Suprapubic skin (tissue), 4 donors: ENCODE measurements at regions not wholly inside any gene's neighbourhood (a gene's known extent, or its start where the extent isn't known, plus 50 kb on each side); places are given as distances from the start of the nearest gene placed in this dataset.
"Not testable (repeated sequence)": the region's sequence is repeated elsewhere in the genome, so short reads cannot be mapped to it uniquely, and the experiment has no call there.

Experiments
- DNase-seq, 2 donors: peaks; one replicate each; pipeline ENCODE4 v3.0.0-alpha.2; 2019; ENCODE audit warnings: low spot score in 2 of 2
- H3K27ac ChIP-seq: fragments of 200-600 bp; sonication (generic); one replicate; pipeline ENCODE4 v1.5.1; 2019
- H3K27me3 ChIP-seq: fragments of 200-600 bp; sonication (generic); one replicate; pipeline ENCODE4 v1.5.1; 2019
- H3K36me3 ChIP-seq: fragments of 200-600 bp; sonication (generic); one replicate; pipeline ENCODE4 v1.5.1; 2019
- H3K4me1 ChIP-seq: fragments of 200-600 bp; sonication (generic); one replicate; pipeline ENCODE4 v1.5.1; 2019
- H3K4me3 ChIP-seq: fragments of 200-600 bp; sonication (generic); one replicate; pipeline ENCODE4 v1.5.1; 2019; ENCODE audit warnings: mild to moderate bottlenecking
- H3K9me3 ChIP-seq: fragments of 200-600 bp; sonication (generic); one replicate; pipeline ENCODE4 v1.5.1; 2019
- EP300 ChIP-seq: sonication (generic); formaldehyde crosslinking; IDR thresholded peaks from one replicate; pipeline ENCODE4 v1.6.1; 2017; ENCODE audit warnings: antibody characterized with exemption
- POLR2A ChIP-seq, 2 donors: fragments of 450-650 bp; IDR thresholded peaks; one replicate each; pipeline ENCODE4 v1.6.1; 2017; ENCODE audit warnings: antibody characterized with exemption in 2 of 2, mild to moderate bottlenecking in 2 of 2, moderate library complexity in 2 of 2
- POLR2AphosphoS5 ChIP-seq, 3 donors: sonication (generic); formaldehyde crosslinking; IDR thresholded peaks; one replicate each; pipeline ENCODE4 v1.6.1; 2017; ENCODE audit warnings: antibody characterized with exemption in 3 of 3
- WGBS: methylation state at CpG from one replicate; pipeline ENCODE4 v1.1.5; 2018; 5-methylcytosine and 5-hydroxymethylcytosine counted together
- TF ChIP-seq, protein P1 (sequence below), 2 donors: fragments of 200-600 bp in 1 of 2; fragments of 450-650 bp in 1 of 2; sonication (generic) in 1 of 2; IDR thresholded peaks; one replicate each; pipeline ENCODE4 v1.5.1; 2016 to 2019; ENCODE audit warnings: antibody characterized with exemption in 2 of 2, mild to moderate bottlenecking in 1 of 2, moderate library complexity in 1 of 2

DNA sequence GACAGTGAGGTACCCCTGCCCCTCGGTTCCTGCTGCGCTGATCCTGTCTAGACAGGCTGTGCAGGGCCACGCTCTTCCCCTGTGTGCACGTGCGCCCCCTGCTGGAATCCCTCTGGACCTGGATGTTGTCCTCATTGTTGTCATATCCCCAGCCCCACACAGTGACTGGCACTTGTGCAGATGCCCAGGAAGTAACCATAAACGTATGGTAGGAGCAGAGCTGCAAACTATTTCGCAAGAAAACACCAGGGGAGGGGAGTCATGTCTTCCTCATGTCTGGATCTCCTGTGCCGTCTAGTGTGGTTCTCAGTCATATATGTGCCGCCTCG is 114.7 kb downstream of the CRYBB2 start:
- WGBS, result 42% methylated on average over 6 of the region's 10 CpGs
- Histone ChIP-seq H3K36me3 (no peaks in the 10 kb centered on the region), H3K9me3 (peaks cover 28% of the 10 kb centered on the region), H3K4me3 (no peak overlapping the region), H3K27me3 (no peaks in the 10 kb centered on the region), H3K27ac (no peak overlapping the region), H3K4me1 (no peaks in the 10 kb centered on the region)
- DNase-seq, result no peak
- TF ChIP-seq POLR2A (IDR thresholded peaks at IDR 0.05) (no peak), EP300 (no peak)

DNA sequence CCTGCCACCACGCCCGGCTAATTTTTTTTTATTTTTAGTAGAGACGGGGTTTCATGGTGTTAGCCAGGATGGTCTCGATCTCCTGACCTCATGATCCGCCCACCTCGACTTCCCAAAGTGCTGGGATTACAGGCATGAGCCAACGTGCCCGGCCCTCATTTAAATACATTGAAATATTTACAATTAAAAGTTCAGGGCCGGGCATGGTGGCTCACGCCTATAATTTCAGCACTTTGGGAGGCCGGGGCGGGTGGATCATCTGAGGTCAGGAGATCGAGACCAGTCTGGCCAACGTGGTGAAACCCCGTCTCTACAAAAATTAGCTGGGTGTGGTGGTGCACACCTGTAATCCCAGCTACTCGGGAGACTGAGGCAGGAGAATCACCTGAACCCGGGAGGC is 115.2 kb downstream of the CRYBB2 start:
- H3K4me1 ChIP-seq, DNase-seq, H3K36me3 ChIP-seq, H3K4me3 ChIP-seq, H3K27ac ChIP-seq, H3K27me3 ChIP-seq: not testable (repeated sequence)
- WGBS, result 90% methylated on average over 17 of the region's 17 CpGs
- H3K9me3 ChIP-seq, result peaks cover 28% of the 10 kb centered on the region

DNA sequence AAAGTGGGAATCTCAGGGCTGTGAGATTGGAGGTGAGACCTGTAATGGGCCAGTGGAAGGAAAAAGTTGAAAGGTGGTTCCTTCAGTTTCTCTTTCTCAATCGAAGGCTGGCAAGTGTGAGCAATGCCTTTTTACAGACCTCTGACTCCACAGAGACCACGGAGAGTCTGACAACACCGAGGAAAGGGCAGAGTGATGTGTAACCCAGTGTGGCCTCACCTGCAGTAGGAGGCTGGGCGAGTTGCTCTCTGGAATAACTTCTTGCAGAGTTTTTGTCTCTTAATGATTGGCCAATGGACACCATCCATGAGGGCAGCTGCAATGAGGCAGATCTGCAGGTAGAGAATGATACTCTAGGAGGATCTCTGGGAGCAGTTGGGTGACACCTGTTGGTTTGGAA is 115.8 kb downstream of the CRYBB2 start:
- DNase-seq, H3K4me1 ChIP-seq, H3K4me3 ChIP-seq, H3K36me3 ChIP-seq, H3K27me3 ChIP-seq, H3K27ac ChIP-seq: not testable (repeated sequence)
- H3K9me3 ChIP-seq, result peaks cover 28% of the 10 kb centered on the region
- whole genome bisulfite sequencing, result 87% methylated on average over 4 of the region's 4 CpGs

DNA sequence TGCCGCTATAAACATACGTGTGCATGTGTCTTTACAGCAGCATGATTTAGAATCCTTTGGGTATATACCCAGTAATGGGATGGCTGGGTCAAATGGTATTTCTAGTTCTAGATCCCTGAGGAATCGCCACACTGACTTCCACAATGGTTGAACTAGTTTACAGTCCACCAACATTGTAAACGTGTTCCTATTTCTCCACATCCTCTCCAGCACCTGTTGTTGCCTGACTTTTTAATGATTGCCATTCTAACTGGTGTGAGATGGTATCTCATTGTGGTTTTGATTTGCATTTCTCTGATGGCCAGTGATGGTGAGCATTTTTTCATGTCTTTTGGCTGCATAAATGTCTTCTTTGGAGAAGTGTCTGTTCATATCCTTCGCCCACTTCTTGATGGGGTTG is 121.1 kb downstream of the CRYBB2 start:
- not testable (repeated sequence) for H3K27me3 ChIP-seq, DNase-seq, H3K36me3 ChIP-seq, H3K4me3 ChIP-seq, H3K4me1 ChIP-seq, H3K27ac ChIP-seq
- peaks cover 28% of the 10 kb centered on the region for H3K9me3 ChIP-seq
- WGBS, result 95% methylated on average over 5 of the region's 5 CpGs

DNA sequence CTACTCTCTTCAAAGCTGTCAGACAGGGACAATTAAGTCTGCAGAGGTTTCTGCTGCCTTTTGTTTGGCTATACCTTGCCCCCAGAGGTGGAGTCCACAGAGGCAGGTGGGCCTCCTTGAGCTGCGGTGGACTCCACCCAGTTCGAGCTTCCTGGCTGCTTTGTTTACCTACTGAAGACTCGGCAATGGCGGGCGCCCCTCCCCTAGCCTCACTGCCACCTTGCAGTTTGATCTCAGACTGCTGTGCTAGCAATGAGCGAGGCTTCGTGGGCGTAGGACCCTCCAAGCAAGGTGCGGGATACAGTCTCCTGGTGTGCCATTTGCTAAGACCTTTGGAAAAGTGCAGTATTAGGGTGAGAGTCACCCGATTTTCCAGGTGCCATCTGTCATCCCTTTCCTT is 124.9 kb downstream of the CRYBB2 start:
- H3K27ac ChIP-seq, H3K27me3 ChIP-seq, H3K4me3 ChIP-seq, H3K4me1 ChIP-seq, H3K9me3 ChIP-seq, H3K36me3 ChIP-seq, DNase-seq: not testable (repeated sequence)
- 98% methylated on average over 8 of the region's 10 CpGs for WGBS

DNA sequence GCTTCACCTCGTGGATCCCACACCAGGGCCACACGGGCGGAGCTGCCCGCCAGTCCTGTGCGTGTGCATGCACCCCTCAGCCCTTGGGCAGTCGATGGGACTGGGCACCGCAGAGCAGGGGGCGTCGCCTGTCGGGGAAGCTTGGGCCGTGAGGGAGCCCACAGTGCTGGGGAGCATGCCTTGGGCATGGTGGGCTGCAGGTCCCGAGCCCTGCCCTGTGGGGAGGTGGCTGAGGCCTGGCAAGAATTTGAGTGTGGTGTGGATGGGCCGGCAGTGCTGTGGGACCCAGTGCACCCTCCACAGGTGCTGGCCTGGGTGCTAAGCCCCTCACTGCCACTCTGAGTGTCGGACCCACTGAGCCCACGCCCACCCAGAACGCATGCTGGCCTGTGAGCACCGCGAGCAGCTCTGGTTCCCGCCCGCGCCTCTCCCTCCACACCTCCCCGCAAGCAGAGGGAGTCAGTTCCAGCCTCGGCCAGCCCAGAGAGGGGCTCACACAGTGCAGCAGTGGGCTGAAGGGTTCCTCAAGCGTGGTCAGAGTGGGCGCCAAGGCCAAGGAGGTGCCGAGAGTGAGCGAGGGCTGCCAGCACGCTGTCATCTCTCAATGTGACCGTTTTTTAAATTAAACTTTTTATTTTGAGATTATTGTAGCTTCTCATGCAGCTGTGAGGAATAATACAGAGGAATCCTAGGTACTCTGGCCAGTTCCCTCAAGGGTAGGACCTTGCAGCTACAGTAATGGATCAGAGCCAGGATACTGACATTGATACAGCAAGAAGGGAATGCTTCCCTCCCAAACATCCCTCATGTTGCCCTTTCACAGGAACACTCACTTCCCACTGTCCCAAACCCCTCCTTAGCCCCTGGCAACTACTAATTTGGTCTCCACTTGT is 127.7 kb downstream of the CRYBB2 start:
- Histone ChIP-seq H3K27me3 (no peaks in the 10 kb centered on the region), H3K4me3 (no peak overlapping the region), H3K36me3 (peaks cover 25% of the 10 kb centered on the region), H3K4me1 (no peaks in the 10 kb centered on the region), H3K9me3 (no peaks in the 10 kb centered on the region), H3K27ac (no peak overlapping the region)
- peak in 1 of 2 donors; percentile 69 for DNase-seq
- TF ChIP-seq EP300, result no peak
- TF ChIP-seq POLR2AphosphoS5 (IDR thresholded peaks at IDR 0.05), result no peak
- TF ChIP-seq POLR2A (IDR thresholded peaks at IDR 0.05), result no peak
- TF ChIP-seq, protein P1, sequence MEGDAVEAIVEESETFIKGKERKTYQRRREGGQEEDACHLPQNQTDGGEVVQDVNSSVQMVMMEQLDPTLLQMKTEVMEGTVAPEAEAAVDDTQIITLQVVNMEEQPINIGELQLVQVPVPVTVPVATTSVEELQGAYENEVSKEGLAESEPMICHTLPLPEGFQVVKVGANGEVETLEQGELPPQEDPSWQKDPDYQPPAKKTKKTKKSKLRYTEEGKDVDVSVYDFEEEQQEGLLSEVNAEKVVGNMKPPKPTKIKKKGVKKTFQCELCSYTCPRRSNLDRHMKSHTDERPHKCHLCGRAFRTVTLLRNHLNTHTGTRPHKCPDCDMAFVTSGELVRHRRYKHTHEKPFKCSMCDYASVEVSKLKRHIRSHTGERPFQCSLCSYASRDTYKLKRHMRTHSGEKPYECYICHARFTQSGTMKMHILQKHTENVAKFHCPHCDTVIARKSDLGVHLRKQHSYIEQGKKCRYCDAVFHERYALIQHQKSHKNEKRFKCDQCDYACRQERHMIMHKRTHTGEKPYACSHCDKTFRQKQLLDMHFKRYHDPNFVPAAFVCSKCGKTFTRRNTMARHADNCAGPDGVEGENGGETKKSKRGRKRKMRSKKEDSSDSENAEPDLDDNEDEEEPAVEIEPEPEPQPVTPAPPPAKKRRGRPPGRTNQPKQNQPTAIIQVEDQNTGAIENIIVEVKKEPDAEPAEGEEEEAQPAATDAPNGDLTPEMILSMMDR (IDR thresholded peaks at IDR 0.05), result no peak
- 92% methylated on average over 16 of the region's 29 CpGs for WGBS

DNA sequence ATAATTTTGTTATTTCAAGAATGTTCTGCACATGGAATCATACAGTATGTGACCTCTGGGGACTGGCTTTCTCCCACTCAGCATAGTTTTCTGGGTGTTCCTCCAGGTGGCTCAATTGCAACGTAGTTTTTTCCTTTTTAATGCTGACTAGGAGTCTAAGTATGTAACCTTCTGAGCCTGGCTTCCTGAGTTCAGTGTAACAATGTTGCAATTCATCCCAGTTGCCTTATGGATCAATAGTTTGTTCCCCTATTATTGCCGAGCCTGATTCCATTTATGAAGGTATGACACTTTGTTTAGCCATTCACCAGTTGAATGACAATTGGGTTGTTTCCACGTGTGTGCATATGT is 128.3 kb downstream of the CRYBB2 start:
- Histone ChIP-seq H3K27me3 (no peaks in the 10 kb centered on the region), H3K36me3 (peaks cover 31% of the 10 kb centered on the region), H3K9me3 (no peaks in the 10 kb centered on the region), H3K4me1 (no peaks in the 10 kb centered on the region), H3K4me3 (no peak overlapping the region), H3K27ac (no peak overlapping the region)
- WGBS, result 66% methylated on average over 3 of the region's 3 CpGs
- no peak for TF ChIP-seq POLR2AphosphoS5 (IDR thresholded peaks at IDR 0.05)
- no peak for TF ChIP-seq POLR2A (IDR thresholded peaks at IDR 0.05)
- TF ChIP-seq, protein P1 (IDR thresholded peaks at IDR 0.05), result no peak
- no peak for TF ChIP-seq EP300
- no peak for DNase-seq

DNA sequence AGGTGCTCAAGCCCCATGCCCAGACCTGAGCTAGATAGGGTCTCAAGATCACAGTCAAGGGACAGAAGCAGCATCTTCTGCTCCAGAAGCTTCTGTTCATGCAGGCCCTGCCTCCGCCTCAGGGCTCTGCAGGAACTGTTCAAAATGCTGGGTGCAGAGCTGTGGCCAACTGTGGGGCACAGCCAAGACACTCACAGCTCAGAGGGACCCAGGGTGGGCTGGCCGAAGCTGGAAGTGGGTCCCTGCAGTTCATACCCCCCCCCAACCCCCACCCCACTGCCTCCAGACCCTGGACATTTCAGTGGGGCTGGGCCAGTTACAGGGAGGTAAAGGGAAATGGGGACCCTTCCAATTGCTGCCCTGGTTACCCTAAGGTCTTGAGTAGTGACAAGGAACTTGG is 129.0 kb downstream of the CRYBB2 start:
- Histone ChIP-seq H3K4me1 (no peaks in the 10 kb centered on the region), H3K9me3 (no peaks in the 10 kb centered on the region), H3K36me3 (peaks cover 32% of the 10 kb centered on the region), H3K27ac (no peak overlapping the region), H3K4me3 (no peak overlapping the region), H3K27me3 (no peaks in the 10 kb centered on the region)
- WGBS, result 40% methylated on average over 2 of the region's 2 CpGs
- peak in 1 of 2 donors; percentile 55 for DNase-seq
- TF ChIP-seq POLR2AphosphoS5 (IDR thresholded peaks at IDR 0.05) (no peak), POLR2A (IDR thresholded peaks at IDR 0.05) (no peak), EP300 (no peak)
- TF ChIP-seq, protein P1 (IDR thresholded peaks at IDR 0.05), result no peak

DNA sequence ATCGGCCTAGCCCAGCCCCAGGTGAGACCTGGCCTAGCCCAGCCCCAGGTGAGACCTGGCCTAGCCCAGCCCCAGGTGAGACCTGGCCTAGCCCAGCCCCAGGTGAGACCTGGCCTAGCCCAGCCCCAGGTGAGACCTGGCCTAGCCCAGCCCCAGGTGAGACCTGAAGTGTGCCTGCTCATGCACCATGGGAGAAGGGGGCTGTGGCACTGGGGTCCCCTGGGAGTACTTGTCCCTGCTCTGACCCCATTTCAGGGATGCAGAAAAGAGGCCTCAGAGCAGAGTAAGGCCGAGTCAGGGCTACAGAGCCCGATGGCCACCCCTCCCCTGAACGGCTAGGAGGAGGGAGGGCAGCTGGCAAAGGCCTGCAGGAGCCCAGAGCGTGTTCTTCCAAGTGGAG is 129.6 kb downstream of the CRYBB2 start:
- H3K27ac ChIP-seq, H3K9me3 ChIP-seq, H3K4me3 ChIP-seq, H3K27me3 ChIP-seq, H3K4me1 ChIP-seq: not testable (repeated sequence)
- peak in 1 of 2 donors; percentile 31 for DNase-seq
- 100% methylated on average over 3 of the region's 5 CpGs for WGBS
- H3K36me3 ChIP-seq, result peaks cover 38% of the 10 kb centered on the region
